ENCODE measurements at regions not wholly inside any gene's neighbourhood (a gene's known extent, or its start where the extent isn't known, plus 50 kb on each side); places are given as distances from the start of the nearest gene placed in this dataset.

DNA sequence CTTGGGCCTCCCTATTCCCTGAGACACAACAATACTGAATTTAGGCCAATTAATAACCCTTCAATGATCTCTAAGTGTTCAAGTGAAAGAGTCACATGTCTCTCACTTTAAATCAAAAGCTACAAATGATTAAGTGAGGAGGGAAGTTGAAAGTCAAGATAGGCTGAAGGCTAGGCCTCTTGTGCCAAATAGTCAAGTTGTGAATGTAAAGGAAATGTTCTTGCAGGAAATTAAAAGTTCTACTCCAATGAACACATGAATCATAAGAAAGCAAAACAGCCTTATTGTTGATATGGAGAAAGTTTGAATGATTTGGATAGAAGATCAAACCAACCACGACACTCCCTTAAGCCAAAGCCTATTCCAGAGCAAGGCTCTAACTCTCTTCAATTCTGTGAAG, 286.9 kb downstream of the MEIS1 start:
- no peak for DNase-seq

- DNase-seq: no peak
Measured at GRCh38 chr2:66724241-66724640, 289.3 kb downstream of the MEIS1 start.

- DNase-seq: no peak
Measured at GRCh38 chr2:66729416-66730330, 294.7 kb downstream of the MEIS1 start.

DNA sequence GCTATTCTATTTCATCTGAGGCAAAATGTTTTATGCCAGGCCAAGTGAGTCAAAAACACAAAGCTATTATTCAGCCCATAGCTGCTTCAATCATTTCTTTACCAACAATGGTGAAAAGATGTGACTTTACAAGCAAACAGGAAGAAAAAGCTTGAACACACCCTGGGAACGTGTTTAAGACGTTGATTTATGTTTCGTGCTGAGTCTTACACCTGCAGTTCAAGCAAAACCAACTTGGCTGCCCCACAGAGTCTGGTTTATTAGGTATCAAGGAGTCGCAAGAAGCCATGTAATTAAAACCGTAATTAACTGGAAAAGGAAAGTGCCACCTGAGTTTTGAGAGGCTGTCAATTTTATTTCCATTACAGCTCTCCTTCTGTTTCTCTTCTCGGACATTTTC, 295.5 kb downstream of the MEIS1 start:
- no peak for DNase-seq

- DNase-seq: no peak
Measured at GRCh38 chr2:66733364-66733999, 298.6 kb downstream of the MEIS1 start.

- peak; percentile 51 for DNase-seq
Measured at GRCh38 chr2:66748939-66749338, 314.0 kb downstream of the MEIS1 start.

- no peak for DNase-seq
Measured at GRCh38 chr2:66749566-66749965, 314.6 kb downstream of the MEIS1 start.

DNA sequence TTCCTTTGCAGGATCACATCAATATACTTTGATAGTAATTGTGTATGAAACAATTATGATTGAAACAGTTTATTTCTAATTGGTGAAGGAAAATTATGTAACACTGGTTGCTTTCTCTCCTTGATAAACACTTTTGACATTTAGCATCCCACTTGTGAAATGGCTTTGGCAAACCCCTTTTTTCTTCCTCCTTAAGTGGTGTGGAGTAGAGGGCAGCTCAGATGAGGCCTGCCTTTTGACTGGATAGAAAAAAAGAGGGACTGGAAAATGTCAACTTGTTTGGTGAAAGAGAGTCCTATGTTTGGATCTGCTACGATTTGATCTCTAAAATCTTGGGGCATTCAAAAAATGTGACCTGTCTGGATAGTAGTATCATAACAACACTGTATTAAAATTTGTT, 318.3 kb downstream of the MEIS1 start:
- no peak for DNase-seq

GRCh38 chr2:66753660-66754059, 318.7 kb downstream of the MEIS1 start:
- DNase-seq: no peak

DNA sequence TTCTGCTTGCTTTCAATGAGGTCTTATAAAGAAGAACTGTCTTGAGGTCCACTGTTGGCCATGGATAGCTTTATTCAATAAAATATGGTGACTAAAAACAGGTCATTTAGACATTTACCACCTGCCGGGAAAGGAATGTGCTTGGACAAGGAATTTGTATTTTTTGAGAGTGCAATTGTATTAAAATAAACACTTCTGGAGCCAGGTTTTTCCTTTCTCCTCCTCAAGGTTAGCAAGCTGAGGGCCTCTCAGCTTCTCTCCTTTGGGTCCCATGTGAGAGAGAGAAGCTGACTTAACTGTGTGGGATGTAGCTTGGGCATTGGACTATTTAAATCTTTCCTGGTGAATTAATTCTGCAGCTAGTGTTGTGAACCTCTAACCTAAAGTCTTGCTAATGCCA, 321.0 kb downstream of the MEIS1 start:
- no peak for DNase-seq

DNA sequence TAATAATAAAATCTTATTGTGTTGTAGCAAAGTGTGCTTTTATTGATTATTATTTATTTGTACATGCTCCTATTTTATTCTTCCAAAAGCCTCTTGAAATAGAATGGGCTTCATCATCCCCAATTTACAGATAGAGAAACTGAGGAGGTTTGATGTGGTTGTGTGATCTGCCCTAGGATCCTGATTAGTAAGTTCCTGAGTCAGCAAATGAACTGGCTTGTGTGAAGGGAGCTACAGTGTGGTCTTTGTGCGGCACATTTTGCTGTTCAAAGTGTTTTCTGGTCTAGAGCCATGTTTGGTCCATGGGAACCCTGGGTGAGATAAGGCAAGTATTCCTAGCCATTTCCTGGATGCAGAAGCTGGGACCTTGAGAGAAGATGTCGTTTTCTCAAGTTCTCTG, 326.9 kb downstream of the MEIS1 start:
- DNase-seq: no peak

GRCh38 chr2:66762761-66763160, 327.8 kb downstream of the MEIS1 start:
- no peak for DNase-seq

- no peak for DNase-seq
Measured at GRCh38 chr2:66766582-66766981, 331.7 kb downstream of the MEIS1 start.

GRCh38 chr2:66771359-66771976, 336.5 kb downstream of the MEIS1 start:
- no peak for DNase-seq

DNA sequence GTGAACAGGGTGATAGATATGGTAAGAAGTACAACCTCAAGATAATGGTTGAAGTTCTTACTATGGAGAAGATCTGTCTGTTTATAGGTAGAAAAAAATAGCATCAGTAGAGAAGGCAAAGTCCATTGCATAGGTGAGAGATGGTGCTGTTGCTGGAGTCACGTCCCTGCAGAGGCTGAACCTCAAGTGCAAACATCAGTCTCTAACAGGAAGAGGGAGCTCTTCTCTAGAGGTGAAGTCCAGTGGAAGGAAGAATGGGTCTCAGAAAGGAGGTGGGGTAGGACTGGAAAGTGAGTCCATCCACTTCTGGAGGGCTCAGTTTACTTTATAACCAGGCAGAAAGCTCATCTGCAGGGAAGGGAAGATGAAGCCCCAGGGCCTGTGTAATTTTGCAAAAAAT, 337.7 kb downstream of the MEIS1 start:
- no peak for DNase-seq

DNA sequence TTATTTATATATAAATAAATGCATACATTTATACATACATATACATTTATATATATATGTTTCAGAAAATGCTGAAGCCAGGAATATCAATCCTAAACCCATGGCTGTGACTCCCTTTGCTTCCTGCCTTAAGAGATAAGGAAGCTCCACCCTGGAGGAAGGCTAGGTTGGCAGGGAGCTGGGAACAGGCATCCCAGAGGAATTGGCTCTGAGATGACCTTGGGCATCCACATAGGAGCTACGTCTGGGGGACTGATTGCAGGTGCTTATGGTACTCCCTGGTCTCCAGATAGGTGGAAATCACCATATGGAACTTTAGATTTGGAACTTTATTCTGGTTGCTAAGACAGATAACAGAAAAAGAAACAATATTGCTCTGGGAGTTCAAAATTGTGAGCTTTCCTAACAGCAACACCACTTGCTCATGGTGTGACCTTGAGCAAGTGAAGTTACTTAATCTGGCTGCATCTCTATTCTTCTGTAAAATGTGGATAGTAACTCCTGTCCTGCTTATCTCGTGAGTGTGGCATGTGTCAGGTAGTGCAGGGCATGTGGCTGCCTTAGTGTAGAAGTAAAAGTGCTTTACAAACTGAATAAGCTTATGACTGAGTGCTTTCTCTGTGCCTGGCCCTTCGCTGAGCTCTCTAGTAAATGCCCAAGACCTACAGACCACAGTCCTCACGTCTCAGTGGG, 341.0 kb downstream of the MEIS1 start:
- no peak for DNase-seq

DNA sequence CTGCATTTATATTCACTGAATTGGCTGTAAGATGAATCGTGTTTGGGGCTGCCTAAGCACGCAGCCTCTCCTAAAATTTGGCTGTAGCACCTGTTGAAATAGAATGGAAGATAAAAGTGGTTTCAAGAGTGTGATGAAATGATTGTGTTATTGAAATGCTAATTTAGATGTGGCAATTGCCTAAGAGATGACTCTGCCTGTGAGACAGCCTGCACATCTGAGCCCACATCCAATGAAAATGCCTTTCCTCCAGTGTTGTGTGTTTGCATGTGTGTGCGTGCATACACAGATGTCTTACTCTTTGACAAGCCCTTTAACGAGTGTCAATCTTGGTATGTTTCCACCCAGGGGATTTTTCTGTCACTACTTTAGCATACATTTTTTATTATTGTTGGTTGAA, 346.9 kb downstream of the MEIS1 start:
- no peak for DNase-seq

GRCh38 chr2:66782780-66783361, 347.9 kb downstream of the MEIS1 start:
- no peak for DNase-seq

- no peak for DNase-seq
Measured at GRCh38 chr2:66789741-66790140, 354.8 kb downstream of the MEIS1 start.

DNA sequence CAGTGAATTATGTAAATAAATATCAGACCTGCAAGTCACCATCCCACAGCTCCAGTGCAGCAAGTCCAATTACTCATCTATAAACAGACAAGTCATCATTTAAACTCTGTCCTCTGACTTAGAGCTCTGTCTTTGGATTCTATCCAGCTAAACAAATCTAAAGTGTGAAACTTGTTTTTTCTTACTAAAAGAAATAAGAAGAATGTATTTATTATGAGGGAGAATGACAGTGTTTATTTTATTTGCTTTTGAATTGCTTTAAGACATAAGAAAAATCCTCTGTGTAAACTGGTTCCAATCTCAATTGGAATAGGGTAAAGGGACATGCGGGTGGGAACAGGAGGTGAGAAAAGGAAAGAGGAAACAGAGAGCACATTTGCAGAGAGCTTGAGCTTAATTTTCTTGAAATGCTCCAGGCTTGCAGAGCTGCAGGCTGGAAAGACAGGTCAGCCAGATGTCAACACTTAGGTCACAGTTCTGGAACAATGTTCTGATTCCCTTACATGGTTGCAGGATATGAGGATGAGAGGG, 355.8 kb downstream of the MEIS1 start:
- DNase-seq: no peak

DNA sequence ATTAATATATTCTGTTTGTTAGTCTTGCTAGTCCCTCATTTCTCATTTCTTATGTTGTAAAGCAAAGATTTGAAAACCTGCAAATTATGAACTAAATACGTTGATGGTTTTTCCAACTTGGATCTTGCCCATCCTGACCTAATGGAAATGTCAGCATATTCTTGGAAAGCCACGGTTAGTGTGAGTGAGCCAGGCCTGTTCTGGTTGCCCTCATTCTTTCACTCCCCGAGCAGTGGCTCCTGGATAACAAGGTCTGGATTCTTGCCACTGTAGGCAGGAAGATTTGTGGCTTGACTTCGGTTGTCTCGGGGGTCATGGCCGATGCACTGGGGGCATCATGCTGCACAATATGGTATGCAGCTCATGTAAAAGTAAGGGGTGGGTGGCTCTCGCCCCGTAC, 359.1 kb downstream of the MEIS1 start:
- no peak for DNase-seq

DNA sequence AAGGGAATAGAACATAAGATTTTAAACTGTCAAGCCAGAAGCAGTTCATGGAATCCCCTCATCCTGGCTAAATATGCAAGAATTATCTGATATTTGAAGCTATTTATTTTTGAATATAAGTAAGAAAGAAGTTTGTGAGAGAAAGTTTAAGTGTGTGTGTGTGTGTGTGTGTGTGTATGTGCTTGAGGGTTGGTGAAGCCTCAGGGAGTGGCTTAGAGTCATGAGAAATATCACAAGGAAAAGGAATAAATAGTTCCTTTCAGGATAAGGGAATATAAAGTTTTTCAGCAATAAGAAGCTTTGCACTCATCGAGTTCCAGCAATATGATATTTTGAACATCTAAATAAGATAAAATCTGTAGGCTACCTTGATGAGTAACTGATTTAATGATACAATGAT, 359.6 kb downstream of the MEIS1 start:
- DNase-seq: no peak

- no peak for DNase-seq
Measured at GRCh38 chr2:66802877-66803276, 368.0 kb downstream of the MEIS1 start.
